Endothelial cell (in vitro differentiated cells): ENCODE measurements at regions not wholly inside any gene's neighbourhood (a gene's known extent, or its start where the extent isn't known, plus 50 kb on each side); places are given as distances from the start of the nearest gene placed in this dataset.

Source experiments
- DNase-seq: peaks from one replicate; pipeline ENCODE4 v3.0.0; 2021; ENCODE audit warnings: low spot score
- H3K27ac Mint-ChIP-seq: one replicate; pipeline ENCODE4 v1.8.0; 2021; ENCODE audit warnings: mixed read lengths, inconsistent platforms; ENCODE audit not compliant: unreplicated experiment
- H3K27me3 Mint-ChIP-seq: one replicate; pipeline ENCODE4 v1.8.0; 2021; ENCODE audit warnings: mild to moderate bottlenecking, moderate library complexity, mixed read lengths, inconsistent platforms; ENCODE audit not compliant: unreplicated experiment
- H3K36me3 Mint-ChIP-seq: one replicate; pipeline ENCODE4 v1.8.0; 2021; ENCODE audit warnings: mild to moderate bottlenecking, low read depth, mixed read lengths, inconsistent platforms; ENCODE audit not compliant: unreplicated experiment
- H3K4me1 Mint-ChIP-seq: one replicate; pipeline ENCODE4 v1.8.0; 2021; ENCODE audit warnings: mild to moderate bottlenecking, mixed read lengths, inconsistent platforms; ENCODE audit not compliant: unreplicated experiment
- H3K4me3 Mint-ChIP-seq: one replicate; pipeline ENCODE4 v1.8.0; 2021; ENCODE audit warnings: mild to moderate bottlenecking, mixed read lengths, inconsistent platforms; ENCODE audit not compliant: unreplicated experiment
- H3K9me3 Mint-ChIP-seq: one replicate; pipeline ENCODE4 v1.8.0; 2021; ENCODE audit warnings: mixed read lengths, inconsistent platforms; ENCODE audit not compliant: unreplicated experiment
- TF ChIP-seq, protein P1 (sequence below): fragments of 200-600 bp; sonication (generic); IDR thresholded peaks from one replicate; pipeline ENCODE4 v1.5.0; 2021; ENCODE audit warnings: antibody characterized with exemption; ENCODE audit not compliant: unreplicated experiment

DNA sequence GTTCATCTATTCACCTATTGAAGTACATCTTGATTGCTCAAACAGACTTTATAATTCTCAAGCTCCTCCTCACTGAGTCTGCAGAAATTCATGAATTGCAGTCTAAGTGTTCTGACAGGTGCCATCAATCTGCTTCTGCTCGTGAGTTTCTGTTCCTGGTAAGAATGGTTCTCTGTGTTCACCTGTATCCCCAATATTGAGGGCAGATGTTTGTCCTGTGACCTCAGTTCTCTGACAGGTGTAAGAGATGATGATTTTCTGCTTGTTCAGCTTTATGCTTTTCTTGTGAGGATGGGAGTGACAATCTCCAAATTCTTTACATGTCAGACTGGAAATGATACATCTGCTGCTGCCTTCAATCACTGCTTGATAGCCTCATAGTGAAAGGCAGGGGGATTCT lies 736.9 kb upstream of the COBL start:
- TF ChIP-seq, protein P1, sequence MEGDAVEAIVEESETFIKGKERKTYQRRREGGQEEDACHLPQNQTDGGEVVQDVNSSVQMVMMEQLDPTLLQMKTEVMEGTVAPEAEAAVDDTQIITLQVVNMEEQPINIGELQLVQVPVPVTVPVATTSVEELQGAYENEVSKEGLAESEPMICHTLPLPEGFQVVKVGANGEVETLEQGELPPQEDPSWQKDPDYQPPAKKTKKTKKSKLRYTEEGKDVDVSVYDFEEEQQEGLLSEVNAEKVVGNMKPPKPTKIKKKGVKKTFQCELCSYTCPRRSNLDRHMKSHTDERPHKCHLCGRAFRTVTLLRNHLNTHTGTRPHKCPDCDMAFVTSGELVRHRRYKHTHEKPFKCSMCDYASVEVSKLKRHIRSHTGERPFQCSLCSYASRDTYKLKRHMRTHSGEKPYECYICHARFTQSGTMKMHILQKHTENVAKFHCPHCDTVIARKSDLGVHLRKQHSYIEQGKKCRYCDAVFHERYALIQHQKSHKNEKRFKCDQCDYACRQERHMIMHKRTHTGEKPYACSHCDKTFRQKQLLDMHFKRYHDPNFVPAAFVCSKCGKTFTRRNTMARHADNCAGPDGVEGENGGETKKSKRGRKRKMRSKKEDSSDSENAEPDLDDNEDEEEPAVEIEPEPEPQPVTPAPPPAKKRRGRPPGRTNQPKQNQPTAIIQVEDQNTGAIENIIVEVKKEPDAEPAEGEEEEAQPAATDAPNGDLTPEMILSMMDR: no peak
- no peaks in the 10 kb centered on the region for H3K36me3 Mint-ChIP-seq
- peaks cover 2% of the 10 kb centered on the region for H3K27me3 Mint-ChIP-seq
- DNase-seq: no peak
- no peaks in the 10 kb centered on the region for H3K9me3 Mint-ChIP-seq
- H3K4me3 Mint-ChIP-seq: no peak overlapping the region
- no peaks in the 10 kb centered on the region for H3K4me1 Mint-ChIP-seq
- no peak overlapping the region for H3K27ac Mint-ChIP-seq

DNA sequence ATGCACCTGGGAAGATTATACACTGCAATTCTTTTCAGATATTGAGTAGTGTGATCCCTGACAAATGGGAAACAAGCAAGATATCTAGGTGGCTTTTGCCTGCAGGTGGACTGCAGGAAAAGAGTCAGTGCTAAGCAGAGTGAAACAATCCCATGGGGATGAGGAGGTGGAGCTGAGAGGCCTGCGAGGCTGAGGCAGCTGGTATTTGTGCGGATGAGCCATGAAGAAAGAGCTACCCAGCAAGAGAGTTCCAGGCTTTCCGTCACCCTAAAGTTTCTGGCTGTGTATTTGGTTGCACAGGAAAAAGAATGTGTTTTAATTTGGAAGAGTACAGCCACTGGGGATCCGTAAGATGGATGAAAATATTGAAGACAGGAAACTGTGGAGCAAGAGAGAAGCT lies 714.1 kb upstream of the COBL start:
- Mint-ChIP-seq H3K27ac (no peak overlapping the region), H3K4me1 (no peaks in the 10 kb centered on the region), H3K4me3 (no peak overlapping the region), H3K27me3 (no peaks in the 10 kb centered on the region), H3K9me3 (no peaks in the 10 kb centered on the region), H3K36me3 (no peaks in the 10 kb centered on the region)
- DNase-seq: no peak
- TF ChIP-seq, protein P1: no peak

DNA sequence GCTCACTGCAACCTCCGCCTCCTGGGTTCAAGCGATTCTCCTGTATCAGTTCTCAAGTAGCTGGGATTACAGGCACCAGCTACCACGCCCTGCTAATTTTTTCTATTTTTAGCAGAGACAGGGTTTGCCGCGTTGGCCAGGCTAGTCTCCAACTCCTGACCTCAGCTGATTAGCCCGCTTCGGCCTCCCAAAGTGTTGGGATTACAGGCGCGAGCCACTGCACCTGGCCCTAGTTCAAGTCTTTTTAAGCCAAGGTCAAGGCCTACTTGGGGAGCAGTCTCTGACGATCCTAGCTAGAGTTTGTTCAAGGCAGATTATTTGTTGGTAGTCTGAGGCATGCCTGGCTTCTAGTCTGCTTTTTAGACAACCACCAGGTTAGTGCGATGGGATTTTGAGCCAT lies 709.5 kb upstream of the COBL start:
- H3K9me3 Mint-ChIP-seq: no peaks in the 10 kb centered on the region
- H3K4me3 Mint-ChIP-seq: no peak overlapping the region

DNA sequence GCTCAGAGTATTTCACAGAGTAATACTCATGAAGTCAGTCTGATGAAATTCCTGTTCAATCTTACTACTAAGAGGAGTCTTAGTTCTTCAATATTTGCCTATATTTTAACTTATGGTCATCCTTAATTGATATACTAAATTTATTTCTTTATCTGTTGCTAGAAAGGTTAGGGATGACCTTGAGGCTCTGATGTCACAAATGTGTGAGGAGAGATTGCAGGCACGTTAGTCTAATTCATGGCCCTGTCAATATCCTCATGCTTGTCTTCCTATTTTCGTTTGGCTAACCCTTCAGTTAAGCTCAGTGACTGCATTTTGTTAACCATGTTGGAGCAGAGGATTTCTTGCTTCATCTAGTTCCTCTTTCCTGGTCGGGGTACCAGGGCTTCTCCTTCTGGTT lies 704.7 kb upstream of the COBL start:
- no peak for DNase-seq
- TF ChIP-seq, protein P1: no peak
- Mint-ChIP-seq H3K4me1 (no peaks in the 10 kb centered on the region), H3K9me3 (no peaks in the 10 kb centered on the region), H3K27me3 (no peaks in the 10 kb centered on the region), H3K4me3 (no peak overlapping the region), H3K27ac (no peak overlapping the region), H3K36me3 (no peaks in the 10 kb centered on the region)

More for the DNA sequence above, 709.5 kb upstream of the COBL start:
- Mint-ChIP-seq H3K27ac (no peak overlapping the region), H3K36me3 (no peaks in the 10 kb centered on the region), H3K4me1 (no peaks in the 10 kb centered on the region), H3K27me3 (no peaks in the 10 kb centered on the region)
- no peak for DNase-seq
- TF ChIP-seq, protein P1: no peak

DNA sequence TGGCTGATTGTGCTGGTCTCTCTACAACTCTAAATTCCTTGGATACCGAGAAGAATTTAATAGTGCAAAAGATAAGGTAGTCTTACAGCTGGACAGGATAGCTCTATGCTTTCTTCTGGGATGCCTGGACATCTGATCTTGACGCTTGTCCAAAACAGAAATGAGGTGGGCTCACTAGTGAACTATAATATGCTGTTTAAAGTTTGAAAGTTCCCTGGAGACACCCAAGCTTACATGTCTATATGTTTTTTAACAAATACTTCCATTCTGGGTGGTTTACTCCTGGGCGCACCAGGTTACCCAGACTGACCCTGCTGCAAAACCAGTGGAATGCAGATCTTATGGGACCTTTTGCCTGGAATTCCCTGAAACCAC lies 702.1 kb upstream of the COBL start:
- H3K27ac Mint-ChIP-seq: no peak overlapping the region
- no peak overlapping the region for H3K4me3 Mint-ChIP-seq
- no peak for DNase-seq
- no peaks in the 10 kb centered on the region for H3K4me1 Mint-ChIP-seq
- H3K36me3 Mint-ChIP-seq: no peaks in the 10 kb centered on the region
- TF ChIP-seq, protein P1: peak; percentile 0
- H3K27me3 Mint-ChIP-seq: no peaks in the 10 kb centered on the region
- no peaks in the 10 kb centered on the region for H3K9me3 Mint-ChIP-seq
